ENCODE measurements at regions not wholly inside any gene's neighbourhood (a gene's known extent, or its start where the extent isn't known, plus 50 kb on each side); places are given as distances from the start of the nearest gene placed in this dataset.
A peak's percentile ranks its signal among the peaks of the same experiment; 100 is the strongest.

DNA sequence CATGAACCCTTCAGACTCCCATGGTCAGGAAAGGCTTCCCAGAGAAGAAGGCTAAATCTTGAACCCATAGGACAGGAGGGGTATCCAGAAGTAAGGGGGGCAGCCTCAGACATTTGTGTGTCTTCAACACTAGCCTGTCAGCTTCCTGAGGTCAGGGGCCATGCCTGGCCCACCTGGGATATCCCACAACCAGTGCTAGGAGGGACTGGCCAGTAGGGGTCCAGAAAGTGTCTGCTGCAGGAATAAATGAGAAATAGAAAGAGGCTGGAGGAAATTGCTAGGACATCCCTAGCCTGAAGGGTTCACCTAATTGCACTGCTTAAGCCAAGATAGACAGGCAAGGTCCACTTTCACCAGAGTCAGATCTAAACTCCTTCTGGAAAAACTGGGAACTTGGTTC lies 799.6 kb upstream of the ID2 start:
- H3K27me3 ChIP-seq (ENCODE audit: control insufficient read depth, insufficient read depth, low read length): no peaks in the 10 kb centered on the region
- DNase-seq: no peak
- no peak overlapping the region for H3K4me3 ChIP-seq (ENCODE audit: insufficient read depth, low read depth, low read length)
- H3K36me3 ChIP-seq (replicated peaks; ENCODE audit: control insufficient read depth, insufficient read depth, low read length): peaks cover 31% of the 10 kb centered on the region

GRCh38 chr2:7884338-7884737 lies 797.5 kb upstream of the ID2 start:
- Histone ChIP-seq H3K27me3 (ENCODE audit: control insufficient read depth, insufficient read depth, low read length) (no peaks in the 10 kb centered on the region), H3K4me3 (ENCODE audit: insufficient read depth, low read depth, low read length) (no peak overlapping the region), H3K36me3 (replicated peaks; ENCODE audit: control insufficient read depth, insufficient read depth, low read length) (peaks cover 31% of the 10 kb centered on the region)
- DNase-seq: no peak

- no peak overlapping the region for H3K4me3 ChIP-seq (ENCODE audit: insufficient read depth, low read depth, low read length)
- peaks cover 26% of the 10 kb centered on the region for H3K36me3 ChIP-seq (replicated peaks; ENCODE audit: control insufficient read depth, insufficient read depth, low read length)
- DNase-seq: no peak
These were observed 795.2 kb upstream of the ID2 start for GRCh38 chr2:7886666-7887065.

GRCh38 chr2:7887441-7887840 lies 794.4 kb upstream of the ID2 start:
- no peaks in the 10 kb centered on the region for H3K27me3 ChIP-seq (ENCODE audit: control insufficient read depth, insufficient read depth, low read length)
- H3K36me3 ChIP-seq (replicated peaks; ENCODE audit: control insufficient read depth, insufficient read depth, low read length): peaks cover 20% of the 10 kb centered on the region
- no peak for DNase-seq
- no peak overlapping the region for H3K4me3 ChIP-seq (ENCODE audit: insufficient read depth, low read depth, low read length)

More at GRCh38 chr2:7886666-7887065, 795.2 kb upstream of the ID2 start:
- no peaks in the 10 kb centered on the region for H3K27me3 ChIP-seq (ENCODE audit: control insufficient read depth, insufficient read depth, low read length)

- Histone ChIP-seq H3K36me3 (replicated peaks; ENCODE audit: control insufficient read depth, insufficient read depth, low read length) (peaks cover 11% of the 10 kb centered on the region), H3K4me3 (ENCODE audit: insufficient read depth, low read depth, low read length) (no peak overlapping the region), H3K27me3 (ENCODE audit: control insufficient read depth, insufficient read depth, low read length) (no peaks in the 10 kb centered on the region)
- DNase-seq: no peak
These were observed 793.0 kb upstream of the ID2 start for GRCh38 chr2:7888876-7889275.

DNA sequence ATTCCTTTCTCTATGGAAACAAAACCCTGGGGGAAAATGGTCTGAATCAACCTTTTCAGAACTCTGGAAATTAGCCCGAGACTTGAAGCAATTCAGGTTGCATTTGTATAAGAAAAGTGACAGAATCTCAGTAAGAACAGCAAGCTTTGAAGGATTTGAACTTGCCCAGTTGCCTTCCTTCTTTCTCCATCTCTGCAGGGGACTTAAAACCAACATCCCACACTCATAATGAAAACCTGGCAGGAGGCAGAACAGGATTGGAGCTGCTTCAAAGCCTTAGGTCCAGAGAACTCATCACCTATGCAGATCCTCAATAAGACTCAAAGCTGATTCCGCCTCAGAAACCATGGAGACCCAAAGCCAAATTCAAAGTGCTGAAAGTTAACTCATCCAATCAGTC lies 790.5 kb upstream of the ID2 start:
- DNase-seq: peak; percentile 35
- H3K27me3 ChIP-seq (ENCODE audit: control insufficient read depth, insufficient read depth, low read length): no peaks in the 10 kb centered on the region
- H3K36me3 ChIP-seq (replicated peaks; ENCODE audit: control insufficient read depth, insufficient read depth, low read length): peaks cover 4% of the 10 kb centered on the region
- H3K4me3 ChIP-seq (ENCODE audit: insufficient read depth, low read depth, low read length): no peak overlapping the region

GRCh38 chr2:7895289-7895688 lies 786.6 kb upstream of the ID2 start:
- H3K27me3 ChIP-seq (ENCODE audit: control insufficient read depth, insufficient read depth, low read length): no peaks in the 10 kb centered on the region
- H3K4me3 ChIP-seq (ENCODE audit: insufficient read depth, low read depth, low read length): no peak overlapping the region
- no peak for DNase-seq
- H3K36me3 ChIP-seq (replicated peaks; ENCODE audit: control insufficient read depth, insufficient read depth, low read length): peaks cover 2% of the 10 kb centered on the region; the same call in 1 of the 2 replicates

DNA sequence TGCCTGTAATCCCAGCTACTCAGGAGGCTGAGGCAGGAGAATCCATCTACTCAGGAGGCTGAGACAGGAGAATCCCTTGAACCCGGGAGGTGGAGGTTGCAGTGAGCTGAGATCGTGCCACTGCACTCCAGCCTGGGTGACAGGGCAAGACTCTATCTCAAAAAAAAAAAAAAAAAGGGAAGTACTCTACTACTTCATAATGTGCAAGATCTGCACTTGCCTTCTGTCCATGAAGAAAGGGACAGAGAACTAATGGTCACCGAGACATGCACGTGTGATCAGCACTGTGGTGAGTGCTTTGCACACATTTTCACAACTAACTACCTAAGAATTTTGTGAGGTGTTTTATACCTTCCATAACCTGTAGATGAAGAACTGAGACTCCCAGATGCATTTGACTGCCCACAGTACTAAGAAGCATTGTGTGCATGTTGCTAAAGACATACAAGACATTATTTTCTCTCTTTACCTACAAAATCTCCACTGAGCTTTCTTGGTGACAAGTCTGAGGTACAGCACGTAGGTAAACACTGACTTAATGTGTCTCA lies 784.8 kb upstream of the ID2 start:
- no peak for DNase-seq
- no peak overlapping the region for H3K4me3 ChIP-seq (ENCODE audit: insufficient read depth, low read depth, low read length)
- no peaks in the 10 kb centered on the region for H3K27me3 ChIP-seq (ENCODE audit: control insufficient read depth, insufficient read depth, low read length)

DNA sequence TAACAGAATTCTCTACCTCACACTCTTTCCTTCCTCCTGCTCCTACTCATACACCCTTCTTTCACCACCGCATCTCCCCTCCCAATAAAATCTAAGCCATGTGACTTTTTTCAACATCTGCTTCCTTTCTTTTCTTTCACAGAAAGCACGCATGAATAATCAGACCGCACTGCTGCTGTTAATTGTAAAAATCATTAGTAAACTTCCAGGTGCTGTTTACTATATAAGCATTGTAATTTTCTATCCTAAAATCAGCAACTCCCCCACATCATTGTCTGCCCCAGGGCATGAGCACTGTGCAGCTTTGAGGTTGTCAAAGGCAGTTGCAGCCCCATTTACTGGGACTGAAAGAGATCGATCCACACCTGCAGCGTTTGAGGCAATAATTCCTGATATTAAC lies 782.6 kb upstream of the ID2 start:
- Histone ChIP-seq H3K27me3 (ENCODE audit: control insufficient read depth, insufficient read depth, low read length) (no peaks in the 10 kb centered on the region), H3K4me3 (ENCODE audit: insufficient read depth, low read depth, low read length) (no peak overlapping the region), H3K36me3 (replicated peaks; ENCODE audit: control insufficient read depth, insufficient read depth, low read length) (no peaks in the 10 kb centered on the region)
- no peak for DNase-seq

More for the DNA sequence above, 784.8 kb upstream of the ID2 start:
- no peaks in the 10 kb centered on the region for H3K36me3 ChIP-seq (replicated peaks; ENCODE audit: control insufficient read depth, insufficient read depth, low read length)

GRCh38 chr2:7899923-7900322 lies 781.9 kb upstream of the ID2 start:
- no peak overlapping the region for H3K4me3 ChIP-seq (ENCODE audit: insufficient read depth, low read depth, low read length)
- peak; percentile 53 for DNase-seq
- no peaks in the 10 kb centered on the region for H3K27me3 ChIP-seq (ENCODE audit: control insufficient read depth, insufficient read depth, low read length)
- H3K36me3 ChIP-seq (replicated peaks; ENCODE audit: control insufficient read depth, insufficient read depth, low read length): no peaks in the 10 kb centered on the region

DNA sequence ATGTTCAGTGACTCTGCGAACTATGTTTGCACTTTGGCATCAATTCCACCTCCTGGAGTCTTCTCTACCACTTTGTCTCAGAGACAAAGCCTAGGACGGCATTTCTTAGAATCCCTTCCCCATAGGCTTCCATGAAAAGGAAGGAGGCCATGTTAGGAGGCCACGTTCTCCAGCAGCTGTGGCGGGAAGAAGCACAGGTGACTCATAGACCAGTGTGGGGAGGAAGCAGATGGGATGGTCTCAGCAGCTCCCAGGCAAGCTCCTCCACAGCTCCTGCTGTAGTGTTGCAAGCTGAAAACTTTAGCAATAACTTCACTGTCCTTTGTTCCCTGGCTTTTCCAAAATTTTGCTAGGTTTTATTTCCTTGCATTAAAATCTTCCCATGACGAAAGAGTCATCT lies 781.3 kb upstream of the ID2 start:
- DNase-seq: no peak
- Histone ChIP-seq H3K36me3 (replicated peaks; ENCODE audit: control insufficient read depth, insufficient read depth, low read length) (no peaks in the 10 kb centered on the region), H3K27me3 (ENCODE audit: control insufficient read depth, insufficient read depth, low read length) (no peaks in the 10 kb centered on the region), H3K4me3 (ENCODE audit: insufficient read depth, low read depth, low read length) (no peak overlapping the region)

- no peak overlapping the region for H3K4me3 ChIP-seq (ENCODE audit: insufficient read depth, low read depth, low read length)
- DNase-seq: no peak
- H3K36me3 ChIP-seq (replicated peaks; ENCODE audit: control insufficient read depth, insufficient read depth, low read length): no peaks in the 10 kb centered on the region
- no peaks in the 10 kb centered on the region for H3K27me3 ChIP-seq (ENCODE audit: control insufficient read depth, insufficient read depth, low read length)
These were observed 779.5 kb upstream of the ID2 start for GRCh38 chr2:7902251-7902765.

DNA sequence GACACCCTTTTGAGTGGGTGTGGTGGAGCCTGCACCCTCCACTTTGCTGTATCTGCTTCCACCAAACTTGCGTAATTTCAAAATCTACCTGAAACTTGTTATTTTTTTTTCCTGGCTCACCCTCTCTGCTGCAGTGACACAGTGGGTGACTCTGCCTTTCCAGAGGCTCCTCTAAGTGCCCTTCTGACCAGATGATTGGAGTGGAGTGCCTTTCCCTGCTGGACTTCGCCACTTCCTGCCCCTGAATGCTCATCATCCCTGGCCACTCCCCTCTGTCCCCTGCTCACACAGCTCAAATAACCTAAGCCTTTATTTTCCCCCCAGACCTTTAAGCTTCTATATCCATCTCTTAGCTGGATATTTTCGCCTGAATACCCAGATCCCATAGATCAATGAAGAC lies 777.5 kb upstream of the ID2 start:
- DNase-seq: no peak
- no peaks in the 10 kb centered on the region for H3K27me3 ChIP-seq (ENCODE audit: control insufficient read depth, insufficient read depth, low read length)

DNA sequence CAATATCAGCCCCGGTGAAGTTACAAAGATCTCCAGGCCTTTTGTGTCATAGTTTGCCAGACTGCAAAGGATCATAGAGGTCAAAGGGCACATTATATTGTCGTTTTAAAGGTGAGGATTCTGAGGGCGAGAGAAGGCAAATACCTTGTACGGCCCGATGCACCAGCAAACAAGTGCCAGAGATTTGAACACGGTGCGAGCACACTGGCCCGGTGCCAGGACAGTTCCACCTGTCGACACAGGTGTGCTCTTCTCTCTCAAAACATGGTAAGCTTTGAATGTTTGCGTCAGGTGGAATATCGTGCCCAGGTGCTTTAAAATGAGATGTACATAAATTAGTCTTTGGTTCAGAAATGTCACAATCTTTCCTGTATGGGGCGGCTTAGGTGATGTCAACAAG lies 776.1 kb upstream of the ID2 start:
- DNase-seq: no peak
- Histone ChIP-seq H3K36me3 (replicated peaks; ENCODE audit: control insufficient read depth, insufficient read depth, low read length) (no peaks in the 10 kb centered on the region), H3K4me3 (ENCODE audit: insufficient read depth, low read depth, low read length) (no peak overlapping the region), H3K27me3 (ENCODE audit: control insufficient read depth, insufficient read depth, low read length) (no peaks in the 10 kb centered on the region)

More for the DNA sequence above, 777.5 kb upstream of the ID2 start:
- Histone ChIP-seq H3K36me3 (replicated peaks; ENCODE audit: control insufficient read depth, insufficient read depth, low read length) (no peaks in the 10 kb centered on the region), H3K4me3 (ENCODE audit: insufficient read depth, low read depth, low read length) (no peak overlapping the region)

DNA sequence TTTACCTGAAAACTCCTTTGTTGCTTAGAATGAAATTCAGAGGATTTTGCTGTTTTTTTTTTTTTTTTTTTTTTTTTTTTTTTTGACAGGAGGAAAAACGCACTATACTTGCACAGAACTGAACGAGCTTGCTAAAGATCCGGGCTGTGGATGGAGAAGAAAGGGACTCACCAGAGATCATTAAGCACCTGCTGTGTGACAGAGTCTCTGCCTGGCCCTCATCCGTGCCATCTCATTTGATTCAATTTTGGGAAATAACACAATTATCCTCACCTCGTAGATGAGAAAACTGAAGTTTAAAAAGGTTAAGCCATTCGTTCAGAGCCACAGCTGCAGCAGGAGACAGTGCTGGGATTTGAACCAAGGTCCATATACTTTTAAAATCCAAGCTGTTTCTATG lies 775.4 kb upstream of the ID2 start:
- Histone ChIP-seq H3K27me3 (ENCODE audit: control insufficient read depth, insufficient read depth, low read length) (no peaks in the 10 kb centered on the region), H3K36me3 (replicated peaks; ENCODE audit: control insufficient read depth, insufficient read depth, low read length) (no peaks in the 10 kb centered on the region), H3K4me3 (ENCODE audit: insufficient read depth, low read depth, low read length) (no peak overlapping the region)
- DNase-seq: no peak

- H3K4me3 ChIP-seq (ENCODE audit: insufficient read depth, low read depth, low read length): no peak overlapping the region
- no peak for DNase-seq
- no peaks in the 10 kb centered on the region for H3K27me3 ChIP-seq (ENCODE audit: control insufficient read depth, insufficient read depth, low read length)
- no peaks in the 10 kb centered on the region for H3K36me3 ChIP-seq (replicated peaks; ENCODE audit: control insufficient read depth, insufficient read depth, low read length)
These were observed 774.8 kb upstream of the ID2 start for GRCh38 chr2:7907041-7907440.
